Neural cell (in vitro differentiated cells): ENCODE measurements at regions not wholly inside any gene's neighbourhood (a gene's known extent, or its start where the extent isn't known, plus 50 kb on each side); places are given as distances from the start of the nearest gene placed in this dataset.

Experiments used
- H2AFZ ChIP-seq: fragments of 200-600, 300-800 bp; sonication (generic), shearing (Covaris generic); 2 replicates; pipeline ENCODE4 v1.6.0; 2014; ENCODE audit warnings: low read depth, mild to moderate bottlenecking, antibody characterized with exemption, low read length, moderate library complexity
- H3F3A ChIP-seq: fragments of 200-600 bp; shearing (Covaris generic); 2 replicates; pipeline ENCODE4 v1.6.1; 2016; ENCODE audit warnings: mild to moderate bottlenecking, moderate library complexity, mixed read lengths, antibody characterized with exemption, low read length; ENCODE audit not compliant: insufficient read depth, poor library complexity, severe bottlenecking
- H3K27ac ChIP-seq: fragments of 200-600, 300-800 bp; sonication (generic), shearing (Covaris generic); 2 replicates; pipeline ENCODE4 v1.5.1; 2014; ENCODE audit warnings: mild to moderate bottlenecking, low read length, moderate library complexity
- H3K27me3 ChIP-seq: fragments of 300-800, 200-600 bp; sonication (generic), shearing (Covaris generic); 2 replicates; pipeline ENCODE4 v1.6.0; 2014; ENCODE audit warnings: mild to moderate bottlenecking, low read depth, low read length, moderate library complexity; ENCODE audit not compliant: insufficient read depth
- H3K36me3 ChIP-seq: fragments of 300-800, 200-600 bp; sonication (generic), shearing (Covaris generic); 2 replicates; pipeline ENCODE4 v1.5.1; 2014; ENCODE audit warnings: mild to moderate bottlenecking, antibody characterized with exemption, low read length, moderate library complexity; ENCODE audit not compliant: insufficient read depth
- H3K4me2 ChIP-seq: fragments of 300-800, 200-600 bp; sonication (generic), shearing (Covaris generic); 2 replicates; pipeline ENCODE4 v1.6.0; 2014; ENCODE audit warnings: mild to moderate bottlenecking, low read length
- H3K4me3 ChIP-seq: fragments of 300-800, 200-600 bp; sonication (generic), shearing (Covaris generic); 2 replicates; pipeline ENCODE4 v1.5.1; 2014; ENCODE audit warnings: mild to moderate bottlenecking, low read length, moderate library complexity
- H3K79me2 ChIP-seq: fragments of 200-600 bp; shearing (Covaris generic); replicated peaks from 2 replicates; pipeline ENCODE4 v1.6.0; 2014; ENCODE audit warnings: mild to moderate bottlenecking, low read length, moderate library complexity; ENCODE audit not compliant: insufficient read depth
- H3K9ac ChIP-seq: fragments of 300-800, 200-600 bp; sonication (generic), shearing (Covaris generic); 2 replicates; pipeline ENCODE4 v1.6.1; 2016; ENCODE audit warnings: mild to moderate bottlenecking, low read length, mixed read lengths
- H3K9me2 ChIP-seq: fragments of 200-600 bp; shearing (Covaris generic); 2 replicates; pipeline ENCODE4 v1.6.1; 2016; ENCODE audit warnings: mild to moderate bottlenecking, low read length, mixed read lengths; ENCODE audit not compliant: insufficient read depth
- H3K9me3 ChIP-seq: fragments of 200-600, 300-800 bp; sonication (generic), shearing (Covaris generic); 2 replicates; pipeline ENCODE4 v1.6.1; 2016; ENCODE audit warnings: mild to moderate bottlenecking, mixed run types, low read length, moderate library complexity, mixed read lengths
- H4K20me1 ChIP-seq: fragments of 200-600 bp; shearing (Covaris generic); 2 replicates; pipeline ENCODE4 v1.6.1; 2016; ENCODE audit warnings: mild to moderate bottlenecking, mixed run types; ENCODE audit not compliant: insufficient read depth
- CTCF ChIP-seq: fragments of 450-650 bp; IDR thresholded peaks from 2 replicates; pipeline ENCODE4 v1.5.1; 2014; ENCODE audit warnings: antibody characterized with exemption, mild to moderate bottlenecking, moderate library complexity; ENCODE audit not compliant: poor library complexity, severe bottlenecking
- EP300 ChIP-seq: fragments of 450-650 bp; conservative IDR thresholded peaks from 2 replicates; pipeline ENCODE4 v1.6.1; 2014; ENCODE audit warnings: antibody characterized with exemption, mild to moderate bottlenecking, moderate library complexity; ENCODE audit not compliant: poor library complexity, severe bottlenecking
- EZH2 ChIP-seq: fragments of 200-600, 300-800 bp; shearing (Covaris generic), sonication (generic); IDR thresholded peaks from 2 replicates; pipeline ENCODE4 v1.6.1; 2014; ENCODE audit warnings: antibody characterized with exemption, low read length, borderline replicate concordance, mild to moderate bottlenecking; ENCODE audit not compliant: insufficient read depth, poor library complexity, severe bottlenecking
- MXI1 ChIP-seq: fragments of 450-650 bp; conservative IDR thresholded peaks from 2 replicates; pipeline ENCODE4 v1.6.1; 2014; ENCODE audit warnings: antibody characterized with exemption, mild to moderate bottlenecking; ENCODE audit not compliant: poor library complexity, severe bottlenecking
- POLR2AphosphoS5 ChIP-seq: IDR thresholded peaks from 2 replicates; pipeline ENCODE4 v1.6.1; 2012
- RAD21 ChIP-seq: fragments of 450-650 bp; conservative IDR thresholded peaks from 2 replicates; pipeline ENCODE4 v1.6.1; 2014; ENCODE audit warnings: antibody characterized with exemption, mild to moderate bottlenecking, moderate library complexity
- REST ChIP-seq: IDR thresholded peaks from 2 replicates; pipeline ENCODE4 v1.6.1; 2012; ENCODE audit warnings: borderline replicate concordance
- SMC3 ChIP-seq: fragments of 450-650 bp; conservative IDR thresholded peaks from 2 replicates; pipeline ENCODE4 v1.6.1; 2014; ENCODE audit warnings: antibody characterized with exemption, mild to moderate bottlenecking, moderate library complexity; ENCODE audit not compliant: poor library complexity
- TAF1 ChIP-seq: IDR thresholded peaks from 2 replicates; pipeline ENCODE4 v1.6.1; 2012; ENCODE audit warnings: low read depth

- Histone ChIP-seq H3K27ac (no peak overlapping the region), H4K20me1 (no peaks in the 10 kb centered on the region), H3K79me2 (no peaks in the 10 kb centered on the region), H2AFZ (no peak overlapping the region), H3K9me3 (no peaks in the 10 kb centered on the region), H3K9ac (no peak overlapping the region), H3K36me3 (no peaks in the 10 kb centered on the region), H3F3A (no peaks in the 10 kb centered on the region), H3K4me3 (no peak overlapping the region), H3K9me2 (no peaks in the 10 kb centered on the region), H3K4me2 (no peak overlapping the region), H3K27me3 (no peaks in the 10 kb centered on the region)
- TF ChIP-seq TAF1: no peak
- TF ChIP-seq POLR2AphosphoS5: no peak
- no peak for TF ChIP-seq MXI1
- no peak for TF ChIP-seq RAD21
- TF ChIP-seq REST: no peak
- no peak for TF ChIP-seq SMC3
- TF ChIP-seq EP300: no peak
- TF ChIP-seq EZH2: no peak
- TF ChIP-seq CTCF: no peak
These were observed 875.3 kb downstream of the PCDH7 start for GRCh38 chr4:31595496-31595895.

GRCh38 chr4:31598639-31599038 lies 878.5 kb downstream of the PCDH7 start:
- H3K27me3 ChIP-seq: no peaks in the 10 kb centered on the region
- H3K36me3 ChIP-seq: no peaks in the 10 kb centered on the region
- TF ChIP-seq POLR2AphosphoS5 (no peak), EZH2 (no peak), SMC3 (no peak), RAD21 (no peak), EP300 (no peak), REST (no peak), CTCF (no peak), MXI1 (no peak), TAF1 (no peak)
- H3K9me3 ChIP-seq: no peaks in the 10 kb centered on the region
- no peaks in the 10 kb centered on the region for H4K20me1 ChIP-seq
- H3K9ac ChIP-seq: no peak overlapping the region
- no peak overlapping the region for H3K27ac ChIP-seq
- no peaks in the 10 kb centered on the region for H3K79me2 ChIP-seq
- no peak overlapping the region for H3K4me3 ChIP-seq
- no peak overlapping the region for H3K4me2 ChIP-seq
- H3K9me2 ChIP-seq: no peaks in the 10 kb centered on the region
- no peak overlapping the region for H2AFZ ChIP-seq
- H3F3A ChIP-seq: no peaks in the 10 kb centered on the region
